ENCODE measurements at regions not wholly inside any gene's neighbourhood (a gene's known extent, or its start where the extent isn't known, plus 50 kb on each side); places are given as distances from the start of the nearest gene placed in this dataset.

GRCh38 chr14:65922142-65922541, 509.6 kb downstream of the FUT8 start:
- TF ChIP-seq POLR2AphosphoS5 (IDR thresholded peaks at IDR 0.05), result no peak
- TF ChIP-seq CTCF (IDR thresholded peaks at IDR 0.05), result no peak
- TF ChIP-seq POLR2A (IDR thresholded peaks at IDR 0.05), result no peak
- H3K9me3 ChIP-seq, result no peaks in the 10 kb centered on the region
- DNase-seq (ENCODE audit: low spot score), result no peak
- intact Hi-C loops (cut with DNase I), result no loop called here
- WGBS, result 94% methylated on average over 3 of the region's 3 CpGs
- no peak overlapping the region for H3K4me3 ChIP-seq
- no peak overlapping the region for H3K27ac ChIP-seq
- no peaks in the 10 kb centered on the region for H3K4me1 ChIP-seq (replicated peaks)
- no peaks in the 10 kb centered on the region for H3K36me3 ChIP-seq
- H3K27me3 ChIP-seq (replicated peaks; ENCODE audit: insufficient read depth), result no peaks in the 10 kb centered on the region

- H3K27me3 ChIP-seq (replicated peaks; ENCODE audit: insufficient read depth), result no peaks in the 10 kb centered on the region
- intact Hi-C loops (cut with DNase I), result no loop called here
- H3K27ac ChIP-seq, result no peak overlapping the region
- WGBS, result 70% methylated on average over 6 of the region's 6 CpGs
- no peak for DNase-seq (ENCODE audit: low spot score)
- H3K4me1 ChIP-seq (replicated peaks), result no peaks in the 10 kb centered on the region
- no peak overlapping the region for H3K4me3 ChIP-seq
- no peaks in the 10 kb centered on the region for H3K9me3 ChIP-seq
- TF ChIP-seq POLR2A (IDR thresholded peaks at IDR 0.05), result no peak
- no peak for TF ChIP-seq POLR2AphosphoS5 (IDR thresholded peaks at IDR 0.05)
- no peaks in the 10 kb centered on the region for H3K36me3 ChIP-seq
Observed at GRCh38 chr14:65926504-65926903, 514.0 kb downstream of the FUT8 start.

GRCh38 chr14:65926935-65927700, 514.6 kb downstream of the FUT8 start:
- Histone ChIP-seq H3K4me1 (replicated peaks) (no peaks in the 10 kb centered on the region), H3K27ac (no peak overlapping the region), H3K36me3 (no peaks in the 10 kb centered on the region), H3K9me3 (no peaks in the 10 kb centered on the region), H3K4me3 (no peak overlapping the region), H3K27me3 (replicated peaks; ENCODE audit: insufficient read depth) (no peaks in the 10 kb centered on the region)
- no peak for TF ChIP-seq POLR2A (IDR thresholded peaks at IDR 0.05)
- TF ChIP-seq POLR2AphosphoS5 (IDR thresholded peaks at IDR 0.05), result no peak
- TF ChIP-seq CTCF (IDR thresholded peaks at IDR 0.05), result no peak
- intact Hi-C loops (cut with DNase I), result no loop called here
- WGBS, result 86% methylated on average over 7 of the region's 7 CpGs
- DNase-seq (ENCODE audit: low spot score), result no peak

- Histone ChIP-seq H3K27me3 (replicated peaks; ENCODE audit: insufficient read depth) (no peaks in the 10 kb centered on the region), H3K36me3 (no peaks in the 10 kb centered on the region), H3K4me1 (replicated peaks) (no peaks in the 10 kb centered on the region), H3K9me3 (no peaks in the 10 kb centered on the region), H3K4me3 (no peak overlapping the region), H3K27ac (no peak overlapping the region)
- WGBS, result 43% methylated on average over 9 of the region's 9 CpGs
- TF ChIP-seq CTCF (IDR thresholded peaks at IDR 0.05) (no peak), POLR2A (IDR thresholded peaks at IDR 0.05) (no peak), POLR2AphosphoS5 (IDR thresholded peaks at IDR 0.05) (no peak)
- intact Hi-C loops (cut with DNase I), result no loop called here
- DNase-seq (ENCODE audit: low spot score), result no peak
Observed at GRCh38 chr14:65927931-65928356, 515.4 kb downstream of the FUT8 start.

- TF ChIP-seq POLR2A (IDR thresholded peaks at IDR 0.05) (no peak), POLR2AphosphoS5 (IDR thresholded peaks at IDR 0.05) (no peak), CTCF (IDR thresholded peaks at IDR 0.05) (no peak)
- Histone ChIP-seq H3K27me3 (replicated peaks; ENCODE audit: insufficient read depth) (no peaks in the 10 kb centered on the region), H3K4me1 (replicated peaks) (no peaks in the 10 kb centered on the region), H3K9me3 (no peaks in the 10 kb centered on the region), H3K4me3 (no peak overlapping the region), H3K27ac (no peak overlapping the region), H3K36me3 (no peaks in the 10 kb centered on the region)
- 98% methylated on average over 3 of the region's 3 CpGs for WGBS
- intact Hi-C loops (cut with DNase I), result no loop called here
- DNase-seq (ENCODE audit: low spot score), result no peak
Observed at GRCh38 chr14:65928995-65929394, 516.5 kb downstream of the FUT8 start.
